Sigmoid colon (tissue), 4 donors: ENCODE measurements at regions not wholly inside any gene's neighbourhood (a gene's known extent, or its start where the extent isn't known, plus 50 kb on each side); places are given as distances from the start of the nearest gene placed in this dataset.

Experiments used
- EP300 ChIP-seq, 4 donors: sonication (generic); formaldehyde crosslinking; IDR thresholded peaks; one replicate each; pipeline ENCODE4 v1.6.1; 2017; ENCODE audit warnings: antibody characterized with exemption in 4 of 4
- POLR2A ChIP-seq, 2 donors: fragments of 450-650 bp; IDR thresholded peaks; one replicate each; pipeline ENCODE4 v1.6.1; 2016; ENCODE audit warnings: antibody characterized with exemption in 2 of 2, mild to moderate bottlenecking in 2 of 2, moderate library complexity in 2 of 2
- POLR2AphosphoS5 ChIP-seq, 4 donors: sonication (generic); formaldehyde crosslinking; IDR thresholded peaks; one replicate each; pipeline ENCODE4 v1.6.1; 2017; ENCODE audit warnings: antibody characterized with exemption in 4 of 4
- TF ChIP-seq, protein P1 (sequence below), 4 experiments: fragments of 450-650 bp in 3 of 4; fragments of 200-600 bp in 1 of 4; IDR thresholded peaks; one replicate each; pipeline ENCODE4 v1.5.1; 2016 to 2019; ENCODE audit warnings: antibody characterized with exemption in 4 of 4, mild to moderate bottlenecking in 3 of 4, moderate library complexity in 2 of 4

- TF ChIP-seq, protein P1, sequence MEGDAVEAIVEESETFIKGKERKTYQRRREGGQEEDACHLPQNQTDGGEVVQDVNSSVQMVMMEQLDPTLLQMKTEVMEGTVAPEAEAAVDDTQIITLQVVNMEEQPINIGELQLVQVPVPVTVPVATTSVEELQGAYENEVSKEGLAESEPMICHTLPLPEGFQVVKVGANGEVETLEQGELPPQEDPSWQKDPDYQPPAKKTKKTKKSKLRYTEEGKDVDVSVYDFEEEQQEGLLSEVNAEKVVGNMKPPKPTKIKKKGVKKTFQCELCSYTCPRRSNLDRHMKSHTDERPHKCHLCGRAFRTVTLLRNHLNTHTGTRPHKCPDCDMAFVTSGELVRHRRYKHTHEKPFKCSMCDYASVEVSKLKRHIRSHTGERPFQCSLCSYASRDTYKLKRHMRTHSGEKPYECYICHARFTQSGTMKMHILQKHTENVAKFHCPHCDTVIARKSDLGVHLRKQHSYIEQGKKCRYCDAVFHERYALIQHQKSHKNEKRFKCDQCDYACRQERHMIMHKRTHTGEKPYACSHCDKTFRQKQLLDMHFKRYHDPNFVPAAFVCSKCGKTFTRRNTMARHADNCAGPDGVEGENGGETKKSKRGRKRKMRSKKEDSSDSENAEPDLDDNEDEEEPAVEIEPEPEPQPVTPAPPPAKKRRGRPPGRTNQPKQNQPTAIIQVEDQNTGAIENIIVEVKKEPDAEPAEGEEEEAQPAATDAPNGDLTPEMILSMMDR (IDR thresholded peaks at IDR 0.05): no peak
- TF ChIP-seq POLR2AphosphoS5 (IDR thresholded peaks at IDR 0.05) (no peak), POLR2A (IDR thresholded peaks at IDR 0.05) (no peak), EP300 (IDR thresholded peaks at IDR 0.05) (no peak)
Observed at GRCh38 chr4:31272331-31273061, 552.3 kb downstream of the PCDH7 start.
